H1 (cell line): ENCODE measurements at regions not wholly inside any gene's neighbourhood (a gene's known extent, or its start where the extent isn't known, plus 50 kb on each side); places are given as distances from the start of the nearest gene placed in this dataset.

ENCODE experiments used
- CTCF ChIA-PET: fragments of 300-600 bp; sonication (Branson Sonifier 250); formaldehyde crosslinking; loops from one replicate; lab custom pipeline; 2021; ENCODE audit not compliant: partially characterized antibody; lab: Charles Lee
- POLR2A ChIA-PET: fragments of 300-600 bp; sonication (Branson Sonifier 250); formaldehyde crosslinking; loops from one replicate; lab custom pipeline; 2021; ENCODE audit warnings: inconsistent platforms; ENCODE audit not compliant: partially characterized antibody; lab: Charles Lee
- DNase-seq, 2 experiments: peaks; one replicate each; pipeline versions ENCODE4 v3.0.0 to v3.0.0-alpha.2; 2010 to 2022; ENCODE audit warnings: low spot score in 2 of 2, low read depth in 1 of 2, mixed read lengths in 1 of 2
- FAIRE-seq: peaks from 2 replicates; lab custom pipeline; 2011; peaks lifted over from hg19 to GRCh38; lab: Jason Lieb, UNC
- H2AFZ ChIP-seq: 2 replicates; pipeline ENCODE4 v1.8.1; 2012; ENCODE audit warnings: low read length, inconsistent platforms
- H2AK5ac ChIP-seq: 2 replicates; pipeline ENCODE4 v1.6.1; 2013; ENCODE audit warnings: low read depth, low read length
- H2BK120ac ChIP-seq: replicated peaks from 2 replicates; pipeline ENCODE3; 2013; ENCODE audit warnings: low read depth, low read length, inconsistent platforms
- H2BK12ac ChIP-seq: 2 replicates; pipeline ENCODE4 v1.6.1; 2013; ENCODE audit warnings: low read depth, low read length
- H2BK15ac ChIP-seq: 2 replicates; pipeline ENCODE4 v1.6.1; 2013; ENCODE audit warnings: low read length
- H2BK20ac ChIP-seq: 2 replicates; pipeline ENCODE4 v1.6.1; 2013; ENCODE audit warnings: low read length
- H2BK5ac ChIP-seq: 2 replicates; pipeline ENCODE4 v1.6.1; 2013; ENCODE audit warnings: low read depth, low read length
- H3K14ac ChIP-seq: 2 replicates; pipeline ENCODE4 v1.6.1; 2013; ENCODE audit warnings: inconsistent platforms; ENCODE audit not compliant: insufficient read length
- H3K18ac ChIP-seq: 2 replicates; pipeline ENCODE4 v1.6.1; 2013; ENCODE audit warnings: low read length; ENCODE audit errors: extremely low read depth
- H3K23ac ChIP-seq: 2 replicates; pipeline ENCODE4 v1.6.1; 2013; ENCODE audit warnings: inconsistent platforms; ENCODE audit not compliant: insufficient read length
- H3K23me2 ChIP-seq: 2 replicates; pipeline ENCODE4 v1.6.1; 2013; ENCODE audit warnings: low read depth, low read length
- H3K27ac ChIP-seq: 2 replicates; pipeline ENCODE4 v1.6.1; 2011; ENCODE audit warnings: low read depth, low read length, inconsistent platforms
- H3K27me3 ChIP-seq, 4 experiments: replicated peaks in 1 of 4; 1 replicate in 1 of 4; 2 replicates in 3 of 4; pipeline versions ENCODE4 v1.6.1 to v1.8.1; 2011 to 2013; ENCODE audit warnings: low read length in 3 of 4, mild to moderate bottlenecking in 3 of 4, inconsistent platforms in 2 of 4, mixed read lengths in 2 of 4, moderate library complexity in 1 of 4; ENCODE audit not compliant: control insufficient read depth in 3 of 4, insufficient read depth in 3 of 4; ENCODE audit errors: extremely low read depth in 1 of 4
- H3K36me3 ChIP-seq, 4 experiments: 2 replicates each; pipeline versions ENCODE4 v1.6.1 to v1.8.1; 2011 to 2013; ENCODE audit warnings: mild to moderate bottlenecking in 4 of 4, low read length in 3 of 4, moderate library complexity in 2 of 4, control low read depth in 1 of 4, inconsistent platforms in 1 of 4; ENCODE audit not compliant: insufficient read depth in 4 of 4, control insufficient read depth in 2 of 4
- H3K4ac ChIP-seq: replicated peaks from 2 replicates; pipeline ENCODE3; 2013; ENCODE audit warnings: low read length, low read depth, mixed read lengths, inconsistent platforms; ENCODE audit not compliant: insufficient read length
- H3K4me1 ChIP-seq, 4 experiments: replicated peaks in 1 of 4; 1 replicate in 1 of 4; 2 replicates in 3 of 4; pipeline versions ENCODE4 v1.6.1 to v1.8.1; 2011 to 2013; ENCODE audit warnings: low read length in 3 of 4, inconsistent platforms in 2 of 4, mixed read lengths in 1 of 4; ENCODE audit not compliant: insufficient read depth in 4 of 4, control insufficient read depth in 3 of 4
- H3K4me2 ChIP-seq, 2 experiments: 2 replicates each; pipeline versions ENCODE4 v1.6.1 to v1.8.1; 2011 to 2013; ENCODE audit warnings: low read depth in 2 of 2, low read length in 2 of 2, control low read depth in 1 of 2, inconsistent platforms in 1 of 2, mild to moderate bottlenecking in 1 of 2; ENCODE audit not compliant: insufficient read depth in 1 of 2
- H3K4me3 ChIP-seq, 4 experiments: fragments of 200-600, 300-600 bp in 1 of 4; sonication (generic), shearing (Covaris generic), sonication (Bioruptor Twin) in 1 of 4; 2 replicates each; pipeline versions ENCODE4 v1.5.1 to v1.8.1; 2011 to 2016; ENCODE audit warnings: low read length in 4 of 4, low read depth in 3 of 4, control low read depth in 2 of 4, inconsistent platforms in 2 of 4, mild to moderate bottlenecking in 2 of 4, mixed read lengths in 1 of 4, moderate library complexity in 1 of 4; ENCODE audit not compliant: insufficient read depth in 2 of 4; ENCODE audit errors: extremely low read depth in 1 of 4
- H3K56ac ChIP-seq: replicated peaks from 2 replicates; pipeline ENCODE3; 2013; ENCODE audit warnings: low read depth, mild to moderate bottlenecking, mixed read lengths, low read length, inconsistent platforms; ENCODE audit not compliant: insufficient read length
- H3K79me1 ChIP-seq: 2 replicates; pipeline ENCODE4 v1.6.1; 2013; ENCODE audit warnings: low read depth, low read length, control low read depth
- H3K79me2 ChIP-seq, 2 experiments: 2 replicates each; pipeline versions ENCODE4 v1.6.1 to v1.8.1; 2012 to 2013; ENCODE audit warnings: low read length in 2 of 2, mild to moderate bottlenecking in 2 of 2, inconsistent platforms in 1 of 2; ENCODE audit not compliant: insufficient read depth in 2 of 2, control insufficient read depth in 1 of 2
- H3K9ac ChIP-seq, 4 experiments: replicated peaks in 1 of 4; 1 replicate in 1 of 4; 2 replicates in 3 of 4; pipeline versions ENCODE4 v1.6.1 to v1.8.1; 2011 to 2013; ENCODE audit warnings: low read depth in 3 of 4, low read length in 3 of 4, control low read depth in 2 of 4, mild to moderate bottlenecking in 2 of 4, moderate library complexity in 2 of 4, inconsistent platforms in 1 of 4; ENCODE audit errors: extremely low read depth in 1 of 4
- H3K9me3 ChIP-seq, 2 experiments: 2 replicates each; pipeline versions ENCODE4 v1.6.1 to v1.8.1; 2012 to 2013; ENCODE audit warnings: mild to moderate bottlenecking in 2 of 2, moderate library complexity in 2 of 2, control low read depth in 1 of 2, inconsistent platforms in 1 of 2, low read depth in 1 of 2, low read length in 1 of 2, mixed read lengths in 1 of 2; ENCODE audit not compliant: insufficient read depth in 2 of 2
- H4K20me1 ChIP-seq, 2 experiments: replicated peaks in 1 of 2; 2 replicates each; pipeline versions ENCODE3 to v1.8.1; 2011 to 2013; ENCODE audit warnings: inconsistent platforms in 2 of 2, low read length in 2 of 2, mild to moderate bottlenecking in 1 of 2; ENCODE audit not compliant: insufficient read depth in 2 of 2, control insufficient read depth in 1 of 2
- H4K5ac ChIP-seq: 2 replicates; pipeline ENCODE4 v1.6.1; 2013; ENCODE audit warnings: low read length, low read depth, mixed read lengths, inconsistent platforms; ENCODE audit not compliant: insufficient read length
- H4K8ac ChIP-seq: 2 replicates; pipeline ENCODE4 v1.8.0; 2013; ENCODE audit warnings: mild to moderate bottlenecking, moderate library complexity, low read length, inconsistent platforms; ENCODE audit not compliant: insufficient read depth; ENCODE audit errors: extremely low read depth
- H4K91ac ChIP-seq: replicated peaks from 2 replicates; pipeline ENCODE3; 2013; ENCODE audit warnings: low read length, mixed read lengths, inconsistent platforms; ENCODE audit not compliant: insufficient read length
- CBX5 ChIP-seq: fragments of 300-800, 300-1000 bp; sonication (generic); IDR thresholded peaks from 2 replicates; pipeline ENCODE4 v1.7.1; 2016; ENCODE audit warnings: antibody characterized with exemption, low read length, low read depth
- EP300 ChIP-seq, 2 experiments: IDR thresholded peaks; 1 replicate in 1 of 2; 2 replicates in 1 of 2; pipeline ENCODE4 v1.6.1; 2011 to 2012; ENCODE audit warnings: low read depth in 2 of 2, low read length in 2 of 2, mild to moderate bottlenecking in 2 of 2, borderline replicate concordance in 1 of 2, inconsistent platforms in 1 of 2, moderate library complexity in 1 of 2
- NRF1 ChIP-seq: IDR thresholded peaks from 2 replicates; pipeline ENCODE4 v1.6.1; 2011; ENCODE audit warnings: mild to moderate bottlenecking, low read depth, low read length, improper control_type of control experiment
- POLR2A ChIP-seq, 2 experiments: IDR thresholded peaks; 1 replicate in 1 of 2; 2 replicates in 1 of 2; pipeline ENCODE4 v1.6.1; 2011; ENCODE audit warnings: low read depth in 2 of 2, low read length in 2 of 2, mild to moderate bottlenecking in 2 of 2; ENCODE audit errors: control extremely low read depth in 1 of 2
- SP1 ChIP-seq: IDR thresholded peaks from 2 replicates; pipeline ENCODE4 v1.6.1; 2011; ENCODE audit warnings: low read depth, low read length
- SP4 ChIP-seq: IDR thresholded peaks from 2 replicates; pipeline ENCODE4 v1.6.1; 2012; ENCODE audit warnings: low read length, inconsistent platforms
- SRF ChIP-seq: IDR thresholded peaks from 2 replicates; pipeline ENCODE4 v1.6.1; 2011; ENCODE audit warnings: mild to moderate bottlenecking, low read depth, low read length, moderate library complexity
- TEAD4 ChIP-seq: IDR thresholded peaks from 2 replicates; pipeline ENCODE4 v1.6.1; 2012; ENCODE audit warnings: low read depth, low read length, inconsistent platforms, mixed read lengths
- ZNF274 ChIP-seq: IDR thresholded peaks from 2 replicates; pipeline ENCODE4 v1.7.0; 2012; ENCODE audit warnings: low read length, borderline replicate concordance; ENCODE audit errors: extremely low read depth
- WGBS, 2 experiments: shearing (Covaris generic) in 1 of 2; methylation state at CpG; one replicate each; pipeline versions ENCODE4 v1.1.6 to v1.1.7; 2013 to 2015; ENCODE audit warnings: low lambda C conversion rate in 2 of 2, mixed read lengths in 2 of 2, inconsistent platforms in 1 of 2, low coverage in 1 of 2, missing lambda C conversion rate in 1 of 2; ENCODE audit not compliant: insufficient replicate concordance in 2 of 2, insufficient coverage in 1 of 2, insufficient read length in 1 of 2; ENCODE audit errors: extremely low coverage in 1 of 2, missing lambda C conversion rate in 1 of 2; 5-methylcytosine and 5-hydroxymethylcytosine counted together

DNA sequence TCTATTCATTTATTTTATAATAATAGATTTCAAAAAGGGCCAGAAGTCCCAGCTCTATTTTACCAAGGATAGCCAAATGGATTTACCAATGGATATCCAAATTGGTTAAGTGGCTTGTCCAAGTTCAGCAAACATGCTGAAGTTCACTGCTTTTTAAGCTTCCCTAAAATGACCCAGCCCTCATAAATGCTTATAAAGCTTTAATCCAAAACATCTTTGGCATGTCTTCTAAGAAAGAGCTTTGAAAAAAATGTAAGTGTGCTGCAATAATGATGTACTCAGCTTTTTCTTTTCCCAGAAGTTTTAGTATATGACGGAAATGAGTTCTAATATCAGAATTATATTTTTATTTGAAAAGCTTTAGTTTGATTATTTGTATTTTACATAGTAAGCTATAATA is 451.5 kb upstream of the ADAMTS5 start:
- FAIRE-seq = no peak
- no peak overlapping the region for H3K9ac ChIP-seq
- H3K27me3 ChIP-seq = no peaks in the 10 kb centered on the region
- no peak overlapping the region for H3K4ac ChIP-seq
- H2AK5ac ChIP-seq = no peak overlapping the region
- ChIA-PET CTCF (no interaction called here), POLR2A (no interaction called here)
- no peak overlapping the region for H3K56ac ChIP-seq
- H3K4me2 ChIP-seq = no peak overlapping the region
- H2BK12ac ChIP-seq = no peak overlapping the region
- no peaks in the 10 kb centered on the region for H3K23me2 ChIP-seq
- no peak overlapping the region for H2AFZ ChIP-seq
- H3K23ac ChIP-seq = no peak overlapping the region
- no peak overlapping the region for H4K8ac ChIP-seq
- no peaks in the 10 kb centered on the region for H3K79me2 ChIP-seq
- no peak overlapping the region for H4K5ac ChIP-seq
- no peak overlapping the region for H2BK120ac ChIP-seq
- DNase-seq = no peak
- no peak overlapping the region for H2BK5ac ChIP-seq
- no peaks in the 10 kb centered on the region for H4K20me1 ChIP-seq
- H3K27ac ChIP-seq = no peak overlapping the region
- H3K36me3 ChIP-seq = no peaks in the 10 kb centered on the region
- H3K4me1 ChIP-seq = no peaks in the 10 kb centered on the region; a peak in 2 of 7 replicates
- H3K4me3 ChIP-seq = no peak overlapping the region
- H3K18ac ChIP-seq = no peak overlapping the region
- no peak overlapping the region for H4K91ac ChIP-seq
- H3K79me1 ChIP-seq = no peaks in the 10 kb centered on the region
- H3K14ac ChIP-seq = no peak overlapping the region
- TF ChIP-seq NRF1 (no peak), SP4 (no peak), ZNF274 (no peak), SP1 (no peak), EP300 (IDR thresholded peaks at IDR 0.05; ENCODE audit: borderline replicate concordance in 1 of 2, low read depth in 2 of 2, low read length in 2 of 2) (no peak), SRF (no peak), POLR2A (IDR thresholded peaks at IDR 0.05; ENCODE audit: control extremely low read depth in 1 of 2, low read depth in 2 of 2, low read length in 2 of 2) (no peak), CBX5 (no peak), TEAD4 (no peak)
- H3K9me3 ChIP-seq = no peaks in the 10 kb centered on the region
- H2BK15ac ChIP-seq = no peak overlapping the region
- 90% methylated on average over 1 of the region's 1 CpG; no CpG with 5 or more reads in 1 of the 2 experiments for WGBS, 2 experiments
- H2BK20ac ChIP-seq = no peak overlapping the region
